GM23338 (cell line): ENCODE measurements at regions not wholly inside any gene's neighbourhood (a gene's known extent, or its start where the extent isn't known, plus 50 kb on each side); places are given as distances from the start of the nearest gene placed in this dataset.

Source experiments
- CREB1 ChIP-seq: fragments of 250-450 bp; sonication (Bioruptor Pico); IDR thresholded peaks from 2 replicates; pipeline ENCODE4 v1.5.0; 2020; ENCODE audit warnings: low read depth, mild to moderate bottlenecking, moderate library complexity
- CTCF ChIP-seq, 2 experiments: fragments of 200-600 bp in 1 of 2; sonication (generic) in 1 of 2; conservative IDR thresholded peaks; 2 replicates each; pipeline versions ENCODE4 v1.5.1 to v1.6.1; 2016 to 2017; ENCODE audit warnings: antibody characterized with exemption in 2 of 2, low read depth in 2 of 2, mild to moderate bottlenecking in 2 of 2, moderate library complexity in 1 of 2
- ETS1 ChIP-seq: IDR thresholded peaks from 2 replicates; pipeline ENCODE4 v1.6.1; 2016; ENCODE audit warnings: antibody characterized with exemption
- EZH2 ChIP-seq: fragments of 200-600 bp; sonication (generic); IDR thresholded peaks from one replicate; pipeline ENCODE4 v1.8.0; 2017; ENCODE audit warnings: antibody characterized with exemption, mild to moderate bottlenecking, low read depth; ENCODE audit not compliant: unreplicated experiment
- EZH2phosphoT487 ChIP-seq: fragments of 200-600 bp; sonication (generic); IDR thresholded peaks from one replicate; pipeline ENCODE4 v1.8.1; 2018; ENCODE audit warnings: antibody characterized with exemption; ENCODE audit not compliant: unreplicated experiment
- NANOG ChIP-seq: IDR thresholded peaks from 2 replicates; pipeline ENCODE4 v1.6.1; 2016; ENCODE audit warnings: antibody characterized with exemption, borderline replicate concordance
- POLR2AphosphoS5 ChIP-seq: IDR thresholded peaks from 2 replicates; pipeline ENCODE4 v1.6.1; 2016; ENCODE audit warnings: antibody characterized with exemption, low read depth
- REST ChIP-seq: IDR thresholded peaks from one replicate; pipeline ENCODE4 v1.6.1; 2018; ENCODE audit warnings: antibody characterized with exemption; ENCODE audit not compliant: unreplicated experiment
- STAT1 ChIP-seq: IDR thresholded peaks from one replicate; pipeline ENCODE4 v1.6.1; 2016; ENCODE audit warnings: antibody characterized with exemption; ENCODE audit not compliant: unreplicated experiment
- ZNF114 ChIP-seq: fragments of 250-450 bp; sonication (Bioruptor Pico); IDR thresholded peaks from 2 replicates; pipeline ENCODE4 v1.5.0; 2020; ENCODE audit warnings: mild to moderate bottlenecking, moderate library complexity
- ZNF331 ChIP-seq: fragments of 250-450 bp; sonication (Bioruptor Pico); IDR thresholded peaks from 2 replicates; pipeline ENCODE4 v1.5.0; 2020; ENCODE audit warnings: low read depth, mild to moderate bottlenecking, moderate library complexity
- ZNF462 ChIP-seq: fragments of 250-450 bp; sonication (Bioruptor Pico); IDR thresholded peaks from 2 replicates; pipeline ENCODE4 v1.5.0; 2020; ENCODE audit warnings: mild to moderate bottlenecking, moderate library complexity

GRCh38 chr15:47486040-47486439 lies 231.3 kb upstream of the SEMA6D start (continued):
- TF ChIP-seq ZNF462 (CRISPR knock-in tag) (no peak), POLR2AphosphoS5 (no peak), STAT1 (no peak), EZH2 (no peak), ETS1 (no peak), NANOG (no peak), EZH2phosphoT487 (no peak), ZNF114 (no peak), CTCF (conservative IDR thresholded peaks at IDR 0.05; ENCODE audit: low read depth in 2 of 2) (no peak), REST (no peak), CREB1 (CRISPR knock-in tag) (no peak), ZNF331 (no peak)
